ENCODE measurements at regions not wholly inside any gene's neighbourhood (a gene's known extent, or its start where the extent isn't known, plus 50 kb on each side); places are given as distances from the start of the nearest gene placed in this dataset.
A peak's percentile ranks its signal among the peaks of the same experiment; 100 is the strongest.

DNA sequence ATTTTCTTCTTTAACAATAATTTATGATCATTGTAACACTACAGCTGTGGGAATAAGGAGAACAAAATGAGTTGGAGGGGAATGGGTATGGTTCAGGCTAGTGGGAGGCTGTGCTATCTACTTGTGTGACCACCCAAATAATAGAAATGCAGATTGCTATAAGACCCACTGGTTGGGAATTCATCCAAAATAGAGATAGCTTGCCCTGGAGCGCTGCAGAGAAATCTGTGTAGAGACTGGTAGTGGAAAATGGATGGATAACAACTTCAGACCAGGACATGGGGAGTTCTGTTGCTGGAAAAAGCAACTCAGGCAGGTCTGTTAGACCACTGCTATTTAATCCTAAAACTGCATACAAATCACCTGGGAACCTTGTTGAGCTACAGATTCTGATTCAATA, 137.1 kb upstream of the MKLN1 start:
- peaks cover 0 to 17% (median 5%) of the 10 kb centered on the region in 4 donors for H3K4me1 ChIP-seq
- no peaks in the 10 kb centered on the region for H3K9me3 ChIP-seq
- no peaks in the 10 kb centered on the region for H3K36me3 ChIP-seq
- 34 to 82% methylated on average over 1 of the region's 1 CpG for WGBS, 2 donors
- no peak for DNase-seq (ENCODE audit: low spot score in 2 of 2)
- H3K27ac ChIP-seq: peak overlapping the region in 1 of 4 donors; percentile 3
- no peak overlapping the region for H3K4me3 ChIP-seq
- no peak for TF ChIP-seq POLR2A (IDR thresholded peaks at IDR 0.05)
- TF ChIP-seq EP300 (IDR thresholded peaks at IDR 0.05): no peak
- TF ChIP-seq, protein P1, sequence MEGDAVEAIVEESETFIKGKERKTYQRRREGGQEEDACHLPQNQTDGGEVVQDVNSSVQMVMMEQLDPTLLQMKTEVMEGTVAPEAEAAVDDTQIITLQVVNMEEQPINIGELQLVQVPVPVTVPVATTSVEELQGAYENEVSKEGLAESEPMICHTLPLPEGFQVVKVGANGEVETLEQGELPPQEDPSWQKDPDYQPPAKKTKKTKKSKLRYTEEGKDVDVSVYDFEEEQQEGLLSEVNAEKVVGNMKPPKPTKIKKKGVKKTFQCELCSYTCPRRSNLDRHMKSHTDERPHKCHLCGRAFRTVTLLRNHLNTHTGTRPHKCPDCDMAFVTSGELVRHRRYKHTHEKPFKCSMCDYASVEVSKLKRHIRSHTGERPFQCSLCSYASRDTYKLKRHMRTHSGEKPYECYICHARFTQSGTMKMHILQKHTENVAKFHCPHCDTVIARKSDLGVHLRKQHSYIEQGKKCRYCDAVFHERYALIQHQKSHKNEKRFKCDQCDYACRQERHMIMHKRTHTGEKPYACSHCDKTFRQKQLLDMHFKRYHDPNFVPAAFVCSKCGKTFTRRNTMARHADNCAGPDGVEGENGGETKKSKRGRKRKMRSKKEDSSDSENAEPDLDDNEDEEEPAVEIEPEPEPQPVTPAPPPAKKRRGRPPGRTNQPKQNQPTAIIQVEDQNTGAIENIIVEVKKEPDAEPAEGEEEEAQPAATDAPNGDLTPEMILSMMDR (IDR thresholded peaks at IDR 0.05): no peak
- H3K27me3 ChIP-seq: no peaks in the 10 kb centered on the region

DNA sequence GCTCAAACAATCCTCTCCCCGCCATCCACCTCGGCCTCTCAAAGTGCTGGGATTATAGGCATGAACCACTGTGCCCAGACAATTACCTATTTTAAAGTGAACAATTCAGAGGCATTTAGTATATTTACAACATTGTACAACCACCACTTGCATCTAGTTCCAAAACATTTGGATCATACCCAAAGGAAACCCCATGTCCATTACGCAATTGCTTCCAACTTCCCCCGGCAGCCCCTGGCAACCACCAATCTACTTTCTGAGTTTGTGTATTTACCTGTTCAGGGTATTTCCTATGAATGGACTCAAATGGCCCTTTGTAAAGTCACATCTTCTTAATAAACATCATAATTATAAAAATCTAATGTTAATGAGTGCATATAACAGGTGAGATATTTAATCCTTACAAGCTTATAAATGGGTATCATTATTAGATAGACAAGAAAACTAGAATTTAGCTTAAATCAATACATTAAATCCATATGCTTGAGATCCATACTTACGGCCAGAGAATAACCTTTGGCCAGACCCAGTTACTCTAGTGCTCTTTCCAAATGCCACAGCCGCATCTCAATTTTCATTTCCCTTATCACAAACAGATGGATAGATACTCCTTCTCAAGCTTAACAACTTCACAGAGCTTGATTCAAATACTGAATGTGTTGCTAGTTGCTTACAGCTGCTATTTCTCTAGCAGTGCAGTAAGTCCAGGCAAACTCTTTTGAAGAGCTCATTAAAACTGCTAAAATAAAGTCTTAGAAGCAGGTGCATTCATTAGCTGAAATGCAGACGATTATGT, 133.4 kb upstream of the MKLN1 start:
- Histone ChIP-seq H3K9me3 (no peaks in the 10 kb centered on the region), H3K27me3 (no peaks in the 10 kb centered on the region), H3K4me1 (peaks cover 0 to 10% (median 3%) of the 10 kb centered on the region in 4 donors), H3K27ac (no peak overlapping the region), H3K4me3 (no peak overlapping the region), H3K36me3 (no peaks in the 10 kb centered on the region)
- TF ChIP-seq EP300 (IDR thresholded peaks at IDR 0.05) (peak in 1 of 2 donors; percentile 42), POLR2A (IDR thresholded peaks at IDR 0.05) (no peak)
- 64 to 77% methylated on average over 7 of the region's 7 CpGs for WGBS, 2 donors
- DNase-seq (ENCODE audit: low spot score in 2 of 2): no peak

DNA sequence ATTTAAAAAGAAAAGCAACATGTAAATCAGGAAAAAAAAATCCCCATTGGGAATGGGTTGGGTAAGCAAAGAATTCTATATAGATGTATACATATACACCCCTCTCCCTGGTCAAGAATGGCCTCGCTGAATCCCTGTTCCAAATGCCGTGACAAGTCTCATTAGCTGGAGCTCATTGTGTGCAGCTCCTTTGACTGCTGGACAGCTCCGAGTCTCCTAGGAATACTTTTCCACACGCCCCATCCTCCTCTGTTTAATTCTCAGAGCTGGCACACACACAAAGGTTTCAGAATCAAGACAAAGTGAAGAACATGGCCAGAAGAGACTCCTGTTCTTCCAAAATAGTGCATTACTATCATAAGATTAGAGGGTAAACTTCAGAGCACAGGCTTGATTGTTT, 130.9 kb upstream of the MKLN1 start:
- Histone ChIP-seq H3K36me3 (no peaks in the 10 kb centered on the region), H3K27me3 (no peaks in the 10 kb centered on the region), H3K4me1 (no peaks in the 10 kb centered on the region), H3K4me3 (no peak overlapping the region), H3K27ac (no peak overlapping the region), H3K9me3 (no peaks in the 10 kb centered on the region)
- TF ChIP-seq POLR2A (IDR thresholded peaks at IDR 0.05): no peak
- TF ChIP-seq, protein P1 (IDR thresholded peaks at IDR 0.05): no peak
- no peak for TF ChIP-seq EP300 (IDR thresholded peaks at IDR 0.05)
- 27% methylated on average over 4 of the region's 4 CpGs for WGBS, 2 donors
- DNase-seq (ENCODE audit: low spot score in 2 of 2): no peak

DNA sequence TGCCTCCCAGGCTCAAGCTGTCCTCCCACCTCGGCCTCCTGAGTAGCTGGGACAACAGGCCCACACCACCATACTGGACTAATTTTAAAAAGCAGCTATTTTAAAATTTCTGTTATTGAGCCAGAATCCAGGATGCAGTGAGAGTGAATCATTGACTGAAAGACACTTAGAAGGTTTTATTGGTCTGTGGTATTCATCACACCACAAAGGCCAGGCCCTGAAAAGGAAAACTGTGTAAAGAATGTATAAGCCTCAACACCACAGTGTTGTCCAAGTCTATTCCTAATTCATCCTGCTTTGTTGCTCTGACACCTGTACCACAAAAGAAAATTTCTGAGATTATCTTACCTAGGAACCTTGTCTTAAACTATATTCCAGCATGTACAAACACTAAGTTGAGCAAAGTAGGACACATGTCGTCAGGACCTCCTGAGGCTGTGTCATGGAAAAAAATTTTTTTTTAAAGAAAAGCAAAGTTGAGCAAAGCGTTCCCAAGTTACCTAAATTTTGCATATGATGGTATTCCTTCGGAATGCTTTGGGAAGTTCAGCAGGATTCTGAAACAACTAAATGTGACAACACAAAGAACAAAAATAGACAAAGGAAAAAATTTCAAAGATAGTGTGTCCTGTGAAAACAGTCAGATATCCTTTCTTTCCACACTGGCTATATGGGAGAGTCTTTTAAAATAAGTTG, 129.6 kb upstream of the MKLN1 start:
- 86 to 87% methylated on average over 4 of the region's 4 CpGs for WGBS, 2 donors
- Histone ChIP-seq H3K9me3 (no peaks in the 10 kb centered on the region), H3K27ac (no peak overlapping the region), H3K36me3 (no peaks in the 10 kb centered on the region), H3K4me1 (peaks cover 0 to 9% (median 2%) of the 10 kb centered on the region in 4 donors), H3K27me3 (no peaks in the 10 kb centered on the region), H3K4me3 (no peak overlapping the region)
- DNase-seq (ENCODE audit: low spot score in 2 of 2): no peak
- no peak for TF ChIP-seq EP300 (IDR thresholded peaks at IDR 0.05)
- TF ChIP-seq, protein P1 (IDR thresholded peaks at IDR 0.05): no peak
- no peak for TF ChIP-seq POLR2A (IDR thresholded peaks at IDR 0.05)

DNA sequence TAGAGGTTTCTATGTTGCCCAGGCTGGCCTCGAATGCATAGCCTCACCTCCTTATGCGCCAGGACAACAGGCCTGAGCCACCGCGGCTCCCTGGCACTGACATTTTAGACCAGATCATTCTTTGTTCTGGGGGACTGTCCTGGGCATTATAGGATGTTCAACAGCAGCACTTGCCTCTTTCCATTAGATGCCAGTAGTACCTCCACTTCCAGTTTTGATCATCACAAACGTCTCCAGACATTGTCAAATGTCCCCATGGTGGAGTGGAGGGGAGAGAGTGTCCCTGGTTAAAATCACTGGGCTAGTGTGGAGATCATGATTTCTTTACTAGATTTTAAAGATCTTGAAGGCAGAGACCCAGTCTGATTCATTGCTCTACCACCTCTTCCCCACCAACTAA, 125.2 kb upstream of the MKLN1 start:
- 85 to 92% methylated on average over 5 of the region's 5 CpGs for WGBS, 2 donors
- H3K27ac ChIP-seq: peak overlapping the region in 2 of 4 donors; percentile 52 to 72

More for the DNA sequence above, 125.2 kb upstream of the MKLN1 start:
- no peak overlapping the region for H3K4me3 ChIP-seq
- H3K36me3 ChIP-seq: no peaks in the 10 kb centered on the region
- H3K9me3 ChIP-seq: no peaks in the 10 kb centered on the region
- no peak for DNase-seq (ENCODE audit: low spot score in 2 of 2)
- no peaks in the 10 kb centered on the region for H3K27me3 ChIP-seq
- TF ChIP-seq EP300 (IDR thresholded peaks at IDR 0.05) (no peak), POLR2A (IDR thresholded peaks at IDR 0.05) (no peak)
- TF ChIP-seq, protein P1 (IDR thresholded peaks at IDR 0.05): no peak
- peaks cover 0 to 15% (median 2%) of the 10 kb centered on the region in 4 donors for H3K4me1 ChIP-seq

All from tibial nerve (tissue), 4 donors.